ENCODE measurements at regions not wholly inside any gene's neighbourhood (a gene's known extent, or its start where the extent isn't known, plus 50 kb on each side); places are given as distances from the start of the nearest gene placed in this dataset.
"Not testable (repeated sequence)": the region's sequence is repeated elsewhere in the genome, so short reads cannot be mapped to it uniquely, and the experiment has no call there.

DNA sequence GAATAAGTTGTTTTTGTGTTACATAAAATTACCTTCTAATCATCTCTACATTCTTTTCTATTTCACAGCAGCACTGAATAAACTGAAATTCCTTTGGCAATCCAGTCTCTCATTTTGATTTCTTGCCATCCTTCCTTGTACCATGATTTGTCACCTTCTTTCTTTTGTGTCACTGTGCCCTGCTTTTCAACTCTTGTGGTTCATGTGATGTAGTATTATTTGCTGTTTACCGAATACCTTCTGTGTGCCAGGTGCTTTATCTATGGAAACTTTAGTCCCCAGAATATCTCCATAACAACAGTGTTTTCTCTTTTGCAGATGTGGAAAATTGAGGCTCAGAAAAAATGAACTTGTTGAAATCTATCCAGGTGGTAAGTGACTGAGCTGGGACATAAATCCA is 220.3 kb downstream of the STK31 start:
- intact Hi-C loops (cut with DNase I), result no loop called here
- H3K27ac ChIP-seq, result no peak overlapping the region
- H3K4me1 ChIP-seq, result no peaks in the 10 kb centered on the region
- no peaks in the 10 kb centered on the region for H3K36me3 ChIP-seq (ENCODE audit: insufficient read depth in 1 of 2, low read depth in 1 of 2)
- ATAC-seq, result no peak
- peaks cover 9% of the 10 kb centered on the region for H3K9me3 ChIP-seq
- no peak for DNase-seq
- no peak overlapping the region for H3K4me3 ChIP-seq
- 25 to 41% (median 31%) methylated on average over 1 of the region's 1 CpG for WGBS, 3 donors
- TF ChIP-seq, protein P1, sequence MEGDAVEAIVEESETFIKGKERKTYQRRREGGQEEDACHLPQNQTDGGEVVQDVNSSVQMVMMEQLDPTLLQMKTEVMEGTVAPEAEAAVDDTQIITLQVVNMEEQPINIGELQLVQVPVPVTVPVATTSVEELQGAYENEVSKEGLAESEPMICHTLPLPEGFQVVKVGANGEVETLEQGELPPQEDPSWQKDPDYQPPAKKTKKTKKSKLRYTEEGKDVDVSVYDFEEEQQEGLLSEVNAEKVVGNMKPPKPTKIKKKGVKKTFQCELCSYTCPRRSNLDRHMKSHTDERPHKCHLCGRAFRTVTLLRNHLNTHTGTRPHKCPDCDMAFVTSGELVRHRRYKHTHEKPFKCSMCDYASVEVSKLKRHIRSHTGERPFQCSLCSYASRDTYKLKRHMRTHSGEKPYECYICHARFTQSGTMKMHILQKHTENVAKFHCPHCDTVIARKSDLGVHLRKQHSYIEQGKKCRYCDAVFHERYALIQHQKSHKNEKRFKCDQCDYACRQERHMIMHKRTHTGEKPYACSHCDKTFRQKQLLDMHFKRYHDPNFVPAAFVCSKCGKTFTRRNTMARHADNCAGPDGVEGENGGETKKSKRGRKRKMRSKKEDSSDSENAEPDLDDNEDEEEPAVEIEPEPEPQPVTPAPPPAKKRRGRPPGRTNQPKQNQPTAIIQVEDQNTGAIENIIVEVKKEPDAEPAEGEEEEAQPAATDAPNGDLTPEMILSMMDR (IDR thresholded peaks at IDR 0.05), result no peak
- H3K27me3 ChIP-seq (ENCODE audit: insufficient read depth in 3 of 3, low read length in 2 of 3), result no peaks in the 10 kb centered on the region

DNA sequence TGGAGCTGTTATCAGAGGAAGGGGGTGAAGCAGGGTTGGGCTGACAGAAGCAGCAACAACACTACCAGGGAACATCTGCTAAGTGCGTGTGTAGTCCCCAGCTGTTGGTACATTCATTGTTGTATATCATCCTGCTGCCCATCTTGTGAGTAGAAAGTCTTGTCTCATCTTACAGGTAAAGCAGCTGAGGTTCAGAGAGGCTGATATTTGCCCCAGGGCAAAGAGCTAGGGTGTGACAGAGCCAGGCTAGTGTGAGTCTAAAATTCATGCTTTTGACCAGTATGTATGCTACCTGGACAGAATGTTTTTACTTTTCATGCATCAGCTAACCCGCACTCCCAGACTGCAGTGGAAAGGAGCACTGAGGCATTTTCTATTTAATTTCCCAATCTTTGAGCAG is 221.6 kb downstream of the STK31 start:
- TF ChIP-seq, protein P1 (IDR thresholded peaks at IDR 0.05), result no peak
- no peaks in the 10 kb centered on the region for H3K36me3 ChIP-seq (ENCODE audit: insufficient read depth in 1 of 2, low read depth in 1 of 2)
- ATAC-seq, result no peak
- H3K4me3 ChIP-seq, result no peak overlapping the region
- DNase-seq, result no peak
- H3K27ac ChIP-seq, result no peak overlapping the region
- peaks cover 9% of the 10 kb centered on the region for H3K9me3 ChIP-seq
- H3K4me1 ChIP-seq, result no peaks in the 10 kb centered on the region
- no peaks in the 10 kb centered on the region for H3K27me3 ChIP-seq (ENCODE audit: insufficient read depth in 3 of 3, low read length in 2 of 3)
- intact Hi-C loops (cut with DNase I), result no loop called here
- 75 to 89% (median 76%) methylated on average over 2 of the region's 2 CpGs for WGBS, 3 donors

- Histone ChIP-seq H3K4me1 (no peaks in the 10 kb centered on the region), H3K27ac (no peak overlapping the region), H3K27me3 (ENCODE audit: insufficient read depth in 3 of 3, low read length in 2 of 3) (no peaks in the 10 kb centered on the region), H3K4me3 (no peak overlapping the region), H3K9me3 (peaks cover 9% of the 10 kb centered on the region), H3K36me3 (ENCODE audit: insufficient read depth in 1 of 2, low read depth in 1 of 2) (no peaks in the 10 kb centered on the region)
- intact Hi-C loops (cut with DNase I), result no loop called here
- DNase-seq, result no peak
- 86 to 94% (median 93%) methylated on average over 1 of the region's 1 CpG for WGBS, 3 donors
- TF ChIP-seq, protein P1 (IDR thresholded peaks at IDR 0.05), result no peak
- no peak for ATAC-seq
Observed at GRCh38 chr7:23938215-23938614, 228.2 kb downstream of the STK31 start.

- DNase-seq (no peak), ATAC-seq (no peak)
- 42 to 44% (median 43%) methylated on average over 4 of the region's 4 CpGs for WGBS, 3 donors
- Histone ChIP-seq H3K36me3 (ENCODE audit: insufficient read depth in 1 of 2, low read depth in 1 of 2) (no peaks in the 10 kb centered on the region), H3K4me1 (no peaks in the 10 kb centered on the region), H3K9me3 (peaks cover 9% of the 10 kb centered on the region), H3K4me3 (no peak overlapping the region), H3K27ac (no peak overlapping the region), H3K27me3 (ENCODE audit: insufficient read depth in 3 of 3, low read length in 2 of 3) (no peaks in the 10 kb centered on the region)
- intact Hi-C loops (cut with DNase I), result no loop called here
- TF ChIP-seq, protein P1 (IDR thresholded peaks at IDR 0.05), result no peak
Observed at GRCh38 chr7:23938937-23939552, 229.0 kb downstream of the STK31 start.

DNA sequence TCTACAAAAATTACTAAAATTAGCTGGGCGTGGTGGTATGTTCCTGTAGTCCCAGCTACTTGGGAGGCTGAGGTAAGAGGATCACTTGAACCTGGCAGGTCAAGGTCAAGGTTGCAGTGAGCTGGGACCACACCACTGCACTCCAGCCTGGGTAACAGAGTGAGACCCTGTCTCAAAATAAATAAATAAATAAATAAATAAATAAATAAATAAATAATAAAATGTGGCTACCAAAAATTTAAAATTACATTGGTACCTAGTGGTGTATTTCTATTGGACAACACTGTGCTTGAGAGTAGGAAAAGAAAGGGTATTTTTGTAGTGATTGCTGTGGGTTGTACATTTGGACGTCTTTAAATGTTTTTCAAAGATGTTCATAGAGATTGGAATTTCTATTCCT is 229.7 kb downstream of the STK31 start:
- 79 to 92% (median 86%) methylated on average over 2 of the region's 2 CpGs for WGBS, 3 donors
- DNase-seq; H3K27ac ChIP-seq; H3K27me3 ChIP-seq (ENCODE audit: insufficient read depth in 3 of 3, low read length in 2 of 3); H3K36me3 ChIP-seq (ENCODE audit: insufficient read depth in 1 of 2, low read depth in 1 of 2); H3K4me3 ChIP-seq; ATAC-seq; H3K9me3 ChIP-seq; H3K4me1 ChIP-seq; intact Hi-C loops (cut with DNase I): not testable (repeated sequence)

Measured in psoas muscle (tissue), 7 donors.